ENCODE measurements at regions not wholly inside any gene's neighbourhood (a gene's known extent, or its start where the extent isn't known, plus 50 kb on each side); places are given as distances from the start of the nearest gene placed in this dataset.

DNA sequence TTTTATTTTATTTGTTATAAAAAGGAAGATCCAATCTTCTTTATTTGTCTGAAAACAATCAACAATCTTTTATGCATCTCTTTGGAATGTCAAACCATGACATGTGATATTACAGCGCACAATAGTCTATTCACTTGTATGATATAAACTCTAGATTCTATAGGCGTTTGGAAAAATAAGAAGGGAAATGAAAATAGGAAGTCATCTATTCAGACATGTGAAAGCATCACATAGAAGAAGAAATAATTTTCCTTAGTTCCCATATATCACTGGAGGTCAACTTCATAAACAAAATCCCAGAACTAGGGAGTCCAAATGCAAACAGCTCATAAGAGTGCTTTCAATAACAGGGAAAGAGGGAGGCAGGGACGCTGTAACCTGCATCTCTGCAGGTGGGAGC is 139.5 kb upstream of the RASGEF1B start:
- H3K27me3 ChIP-seq = no peaks in the 10 kb centered on the region
- H3K9me3 ChIP-seq (ENCODE audit: low read depth) = no peaks in the 10 kb centered on the region
- no peaks in the 10 kb centered on the region for H3K36me3 ChIP-seq
- no peaks in the 10 kb centered on the region for H3K4me1 ChIP-seq (ENCODE audit: low read depth)
- H3K27ac ChIP-seq = no peak overlapping the region
- DNase-seq (ENCODE audit: low read depth in 1 of 2, low spot score in 1 of 2) = no peak
- TF ChIP-seq, protein P1, sequence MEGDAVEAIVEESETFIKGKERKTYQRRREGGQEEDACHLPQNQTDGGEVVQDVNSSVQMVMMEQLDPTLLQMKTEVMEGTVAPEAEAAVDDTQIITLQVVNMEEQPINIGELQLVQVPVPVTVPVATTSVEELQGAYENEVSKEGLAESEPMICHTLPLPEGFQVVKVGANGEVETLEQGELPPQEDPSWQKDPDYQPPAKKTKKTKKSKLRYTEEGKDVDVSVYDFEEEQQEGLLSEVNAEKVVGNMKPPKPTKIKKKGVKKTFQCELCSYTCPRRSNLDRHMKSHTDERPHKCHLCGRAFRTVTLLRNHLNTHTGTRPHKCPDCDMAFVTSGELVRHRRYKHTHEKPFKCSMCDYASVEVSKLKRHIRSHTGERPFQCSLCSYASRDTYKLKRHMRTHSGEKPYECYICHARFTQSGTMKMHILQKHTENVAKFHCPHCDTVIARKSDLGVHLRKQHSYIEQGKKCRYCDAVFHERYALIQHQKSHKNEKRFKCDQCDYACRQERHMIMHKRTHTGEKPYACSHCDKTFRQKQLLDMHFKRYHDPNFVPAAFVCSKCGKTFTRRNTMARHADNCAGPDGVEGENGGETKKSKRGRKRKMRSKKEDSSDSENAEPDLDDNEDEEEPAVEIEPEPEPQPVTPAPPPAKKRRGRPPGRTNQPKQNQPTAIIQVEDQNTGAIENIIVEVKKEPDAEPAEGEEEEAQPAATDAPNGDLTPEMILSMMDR (IDR thresholded peaks at IDR 0.05; ENCODE audit: low read depth, low read length) = no peak
- no peak overlapping the region for H3K4me3 ChIP-seq

DNA sequence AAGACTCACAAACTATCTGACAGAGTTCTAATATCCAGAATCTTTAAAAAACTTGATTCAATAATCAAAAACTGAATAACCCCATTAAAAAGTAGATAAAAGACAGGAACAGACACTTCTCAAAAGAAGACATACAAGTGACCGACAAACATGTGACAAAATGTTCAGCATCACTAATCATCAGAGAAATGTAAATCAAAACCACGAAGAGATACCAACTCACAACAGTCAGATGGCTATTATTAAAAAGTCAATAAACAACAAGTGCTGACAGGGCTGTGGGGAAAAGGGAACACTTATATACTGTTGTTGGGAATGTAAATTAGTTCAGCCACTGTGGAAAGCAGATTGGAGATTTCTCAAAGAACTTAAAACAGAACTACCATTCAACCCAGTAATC is 138.1 kb upstream of the RASGEF1B start:
- DNase-seq (ENCODE audit: low read depth in 1 of 2, low spot score in 1 of 2) = no peak
- TF ChIP-seq, protein P1 (IDR thresholded peaks at IDR 0.05; ENCODE audit: low read depth, low read length) = no peak
- H3K9me3 ChIP-seq (ENCODE audit: low read depth) = no peaks in the 10 kb centered on the region
- H3K27me3 ChIP-seq = no peaks in the 10 kb centered on the region
- no peaks in the 10 kb centered on the region for H3K4me1 ChIP-seq (ENCODE audit: low read depth)
- H3K36me3 ChIP-seq = no peaks in the 10 kb centered on the region
- H3K4me3 ChIP-seq = no peak overlapping the region
- H3K27ac ChIP-seq = no peak overlapping the region

DNA sequence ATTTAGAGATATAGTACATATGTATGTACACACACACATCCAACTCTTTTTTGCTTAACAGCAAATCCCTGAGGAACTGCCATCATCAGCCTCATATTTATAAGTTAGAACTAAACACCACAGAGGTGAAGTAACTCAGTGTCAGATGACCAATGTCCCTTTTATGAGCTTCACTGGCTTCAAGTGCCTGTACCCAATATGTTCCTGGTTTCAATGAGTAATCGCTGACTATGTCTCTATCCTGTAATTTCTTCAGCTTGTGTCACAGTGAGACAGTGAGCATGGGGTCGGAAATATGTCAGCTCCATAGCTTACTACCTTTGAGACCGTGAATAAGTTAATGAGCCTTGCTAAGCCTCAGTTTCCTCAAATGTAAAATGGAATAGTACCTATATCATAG is 136.2 kb upstream of the RASGEF1B start:
- no peaks in the 10 kb centered on the region for H3K36me3 ChIP-seq
- H3K9me3 ChIP-seq (ENCODE audit: low read depth) = no peaks in the 10 kb centered on the region
- no peak overlapping the region for H3K4me3 ChIP-seq
- TF ChIP-seq, protein P1 (IDR thresholded peaks at IDR 0.05; ENCODE audit: low read depth, low read length) = no peak
- DNase-seq (ENCODE audit: low read depth in 1 of 2, low spot score in 1 of 2) = no peak
- H3K4me1 ChIP-seq (ENCODE audit: low read depth) = no peaks in the 10 kb centered on the region
- no peaks in the 10 kb centered on the region for H3K27me3 ChIP-seq
- H3K27ac ChIP-seq = no peak overlapping the region

DNA sequence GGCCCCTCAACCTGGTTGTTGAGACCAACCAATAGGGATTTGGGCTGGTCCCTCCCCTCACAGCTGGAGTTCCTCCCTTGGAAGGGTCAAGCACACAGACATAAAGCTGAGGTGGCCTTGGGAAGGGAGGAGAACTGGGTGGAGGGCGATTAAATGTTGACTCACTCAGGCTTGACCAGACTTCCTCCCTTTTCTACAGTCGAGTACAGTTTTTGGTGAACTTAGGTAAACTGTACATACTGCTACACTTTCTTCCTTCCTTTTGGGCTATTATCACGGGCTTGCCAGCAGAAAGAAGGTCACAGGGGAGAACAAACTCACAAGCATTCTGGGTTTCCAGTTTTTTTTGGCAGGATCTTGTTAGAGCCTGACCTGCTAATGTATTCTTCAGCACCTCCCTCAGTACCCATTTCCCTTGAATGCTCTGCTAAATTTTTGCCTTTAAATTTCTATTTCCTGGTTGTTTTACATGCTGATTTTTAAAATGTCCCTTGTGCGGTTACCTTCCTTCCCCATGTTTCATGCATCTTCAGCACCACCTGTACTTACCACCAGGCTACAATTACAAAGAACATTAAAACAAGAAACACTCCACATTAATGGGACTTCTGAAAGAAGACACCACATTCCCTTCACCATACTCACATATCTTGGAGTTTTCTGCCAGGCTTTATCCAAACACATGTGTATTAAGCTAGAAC is 135.2 kb upstream of the RASGEF1B start:
- Histone ChIP-seq H3K4me1 (ENCODE audit: low read depth) (no peaks in the 10 kb centered on the region), H3K4me3 (no peak overlapping the region), H3K27ac (no peak overlapping the region), H3K27me3 (no peaks in the 10 kb centered on the region), H3K36me3 (no peaks in the 10 kb centered on the region), H3K9me3 (ENCODE audit: low read depth) (no peaks in the 10 kb centered on the region)
- TF ChIP-seq, protein P1 (IDR thresholded peaks at IDR 0.05; ENCODE audit: low read depth, low read length) = no peak
- DNase-seq (ENCODE audit: low read depth in 1 of 2, low spot score in 1 of 2) = peak in 1 of 2 donors; percentile 51

DNA sequence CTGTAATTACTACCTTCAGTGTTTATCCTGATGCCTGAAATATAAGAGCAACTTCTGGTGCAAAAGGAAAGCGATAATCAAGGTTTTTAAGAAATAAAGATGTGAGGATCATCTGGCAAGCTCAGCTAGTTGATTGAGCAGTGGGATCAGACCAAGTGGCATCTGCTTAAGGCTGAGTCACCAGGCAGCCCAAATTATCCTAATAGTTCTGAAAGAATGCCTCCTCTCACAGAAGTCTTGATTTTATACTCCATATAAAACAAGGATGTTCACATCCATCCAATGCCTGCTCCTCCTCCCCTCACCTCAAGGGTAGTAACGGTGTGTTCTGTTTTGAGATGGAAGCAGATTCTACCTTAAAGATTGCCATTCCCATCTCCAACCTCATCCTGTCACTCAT is 134.5 kb upstream of the RASGEF1B start:
- no peak for DNase-seq (ENCODE audit: low read depth in 1 of 2, low spot score in 1 of 2)

More for the DNA sequence above, 134.5 kb upstream of the RASGEF1B start:
- H3K27me3 ChIP-seq = no peaks in the 10 kb centered on the region
- H3K9me3 ChIP-seq (ENCODE audit: low read depth) = no peaks in the 10 kb centered on the region
- H3K4me3 ChIP-seq = no peak overlapping the region
- no peak overlapping the region for H3K27ac ChIP-seq
- no peaks in the 10 kb centered on the region for H3K36me3 ChIP-seq
- peaks cover 5% of the 10 kb centered on the region for H3K4me1 ChIP-seq (ENCODE audit: low read depth)
- TF ChIP-seq, protein P1 (IDR thresholded peaks at IDR 0.05; ENCODE audit: low read depth, low read length) = no peak

Measured in cardiac muscle cell (in vitro differentiated cells and primary cell).